Right lobe of liver (tissue), 4 donors: ENCODE measurements at regions not wholly inside any gene's neighbourhood (a gene's known extent, or its start where the extent isn't known, plus 50 kb on each side); places are given as distances from the start of the nearest gene placed in this dataset.
"Not testable (repeated sequence)": the region's sequence is repeated elsewhere in the genome, so short reads cannot be mapped to it uniquely, and the experiment has no call there.

Experiments used
- CTCF ChIP-seq, 4 donors: fragments of 200-600 bp in 3 of 4; fragments of 450-650 bp in 1 of 4; IDR thresholded peaks; one replicate each; pipeline versions ENCODE4 v1.5.1 to v1.8.0; 2016 to 2022; ENCODE audit warnings: antibody characterized with exemption in 4 of 4, mild to moderate bottlenecking in 2 of 4
- POLR2A ChIP-seq: fragments of 450-650 bp; IDR thresholded peaks from one replicate; pipeline ENCODE4 v1.6.1; 2017; ENCODE audit warnings: antibody characterized with exemption, mild to moderate bottlenecking
- donor health status: DM: no; HTN: no; CAD: no.
- donor health status: DM: no; HTN: no; CAD: no.
- donor health status: DM: no; HTN: yes; CAD: no.

GRCh38 chr15:20420710-20421109 lies 120.9 kb downstream of the GOLGA6L6 start:
- TF ChIP-seq POLR2A; CTCF (IDR thresholded peaks at IDR 0.05): not testable (repeated sequence)
